K562 (cell line): ENCODE measurements at regions not wholly inside any gene's neighbourhood (a gene's known extent, or its start where the extent isn't known, plus 50 kb on each side); places are given as distances from the start of the nearest gene placed in this dataset.

Source experiments
- ATAC-seq: fragments of 200-7000 bp; cut with Tn5 transposase; 3 replicates; pipeline ENCODE4 v1.9.1; 2020; ENCODE audit warnings: moderate library complexity
- BruUV-seq: library from RNA; stranded (reverse); fragments of 400-500 nt; replicated peaks from 2 replicates; lab custom pipeline; 2021; lab: Mats Ljungman, UMichigan
- CTCF ChIA-PET: fragments of 300-600 bp; formaldehyde crosslinking; extraction: SDS; loops from one replicate; lab custom pipeline; 2021; ENCODE audit warnings: low intra/inter-chr PET ratio; lab: Yijun Ruan, JAX
- POLR2A ChIA-PET: fragments of 300-600, 350-650 bp; sonication (Branson Sonifier 250); formaldehyde crosslinking; extraction: SDS; loops from one replicate; lab custom pipeline; 2021; ENCODE audit warnings: antibody characterized with exemption, inconsistent platforms; lab: Yijun Ruan, JAX
- DNase-seq, 4 experiments: peaks; one replicate each; pipeline versions ENCODE4 v3.0.0 to v3.0.0-alpha.2; 2011 to 2018; ENCODE audit warnings: low spot score in 3 of 4, mixed read lengths in 3 of 4; ENCODE audit errors: extremely low read depth in 1 of 4
- FAIRE-seq: peaks from 2 replicates; lab custom pipeline; 2011; peaks lifted over from hg19 to GRCh38; lab: Jason Lieb, UNC
- H2AFZ ChIP-seq: 2 replicates; pipeline ENCODE4 v1.6.0; 2011; ENCODE audit warnings: low read depth, low read length, control low read depth, inconsistent platforms
- H3K27ac ChIP-seq: fragments of 200-600 bp; 3 replicates; pipeline ENCODE4 v1.8.0; 2011; ENCODE audit warnings: low read depth, mild to moderate bottlenecking, control low read depth, inconsistent platforms, low read length, moderate library complexity, mixed read lengths; ENCODE audit errors: extremely low read depth
- H3K27me3 ChIP-seq, 2 experiments: fragments of 300-600 bp in 1 of 2; 2 replicates in 1 of 2; 3 replicates in 1 of 2; pipeline versions ENCODE4 v1.6.0 to v1.8.0; 2011; ENCODE audit warnings: inconsistent platforms in 2 of 2, low read length in 2 of 2, mild to moderate bottlenecking in 1 of 2, mixed read lengths in 1 of 2, moderate library complexity in 1 of 2; ENCODE audit not compliant: control insufficient read depth in 2 of 2, insufficient read depth in 2 of 2
- H3K36me3 ChIP-seq: fragments of 300-600 bp; 3 replicates; pipeline ENCODE4 v1.8.0; 2011; ENCODE audit warnings: mild to moderate bottlenecking, low read length, inconsistent platforms; ENCODE audit not compliant: control insufficient read depth, insufficient read depth
- H3K4me1 ChIP-seq, 2 experiments: fragments of 200-600 bp in 1 of 2; replicated peaks in 1 of 2; 2 replicates in 1 of 2; 3 replicates in 1 of 2; pipeline versions ENCODE4 v1.5.1 to v1.8.0; 2011; ENCODE audit warnings: inconsistent platforms in 2 of 2, low read length in 2 of 2, mild to moderate bottlenecking in 1 of 2, mixed read lengths in 1 of 2, moderate library complexity in 1 of 2; ENCODE audit not compliant: control insufficient read depth in 2 of 2, insufficient read depth in 2 of 2
- H3K4me2 ChIP-seq: 2 replicates; pipeline ENCODE4 v1.6.1; 2011; ENCODE audit warnings: low read length, control low read depth, inconsistent platforms, mixed read lengths; ENCODE audit not compliant: insufficient read depth
- H3K4me3 ChIP-seq: fragments of 200-600 bp; sonication (generic), shearing (Covaris generic); 2 replicates; pipeline ENCODE4 v1.5.1; 2016; ENCODE audit warnings: control low read depth, inconsistent platforms
- H3K79me2 ChIP-seq: fragments of 200-600 bp; 3 replicates; pipeline ENCODE4 v1.8.0; 2011; ENCODE audit warnings: low read length, inconsistent platforms; ENCODE audit not compliant: control insufficient read depth, insufficient read depth
- H3K9ac ChIP-seq, 2 experiments: 2 replicates each; pipeline versions ENCODE4 v1.6.0 to v1.6.1; 2011; ENCODE audit warnings: low read depth in 2 of 2, low read length in 2 of 2, control low read depth in 1 of 2, inconsistent platforms in 1 of 2, mild to moderate bottlenecking in 1 of 2, mixed read lengths in 1 of 2; ENCODE audit not compliant: insufficient read depth in 1 of 2
- H3K9me1 ChIP-seq: one replicate; pipeline ENCODE4 v1.6.0; 2011; ENCODE audit warnings: inconsistent platforms, mild to moderate bottlenecking, low read length, moderate library complexity; ENCODE audit not compliant: control insufficient read depth, insufficient read depth
- H3K9me3 ChIP-seq: replicated peaks from 2 replicates; pipeline ENCODE4 v1.5.1; 2011; ENCODE audit warnings: low read depth, low read length, inconsistent platforms; ENCODE audit not compliant: control insufficient read depth, insufficient read depth
- H4K20me1 ChIP-seq: replicated peaks from 2 replicates; pipeline ENCODE4 v1.6.1; 2011; ENCODE audit warnings: low read length, inconsistent platforms, mixed read lengths; ENCODE audit not compliant: control insufficient read depth, insufficient read depth
- CREBBP ChIP-seq: IDR thresholded peaks from one replicate; pipeline ENCODE4 v1.6.1; 2012; ENCODE audit warnings: low read depth, mild to moderate bottlenecking, control low read depth, inconsistent platforms, low read length
- HSF4 ChIP-seq: fragments of 250-450 bp; sonication (Bioruptor Pico); IDR thresholded peaks from 2 replicates; pipeline ENCODE4 v2.1.2; 2022; ENCODE audit warnings: mild to moderate bottlenecking, moderate library complexity, borderline replicate concordance
- MEF2D ChIP-seq: conservative IDR thresholded peaks from 2 replicates; pipeline ENCODE4 v1.6.1; 2016; ENCODE audit warnings: low read depth, missing genetic modification characterization, missing compliant biosample characterization
- RBM22 ChIP-seq: fragments of 200-400 bp; formaldehyde crosslinking; IDR thresholded peaks from 2 replicates; pipeline ENCODE4 v1.6.1; 2018; ENCODE audit warnings: low read length, low read depth; ENCODE audit not compliant: poor library complexity, severe bottlenecking
- RFX1 ChIP-seq: fragments of 450-650 bp; IDR thresholded peaks from 2 replicates; pipeline ENCODE4 v1.6.1; 2016; ENCODE audit warnings: mild to moderate bottlenecking, moderate library complexity
- STAT5B ChIP-seq: fragments of 250-450 bp; sonication (Bioruptor Pico); IDR thresholded peaks from 2 replicates; pipeline ENCODE4 v1.8.0; 2021; ENCODE audit warnings: mild to moderate bottlenecking, inconsistent platforms
- WGBS: fragments of 100-300 bp; shearing (Covaris generic); methylation state at CpG from one replicate; pipeline ENCODE4 v1.1.6; 2016; ENCODE audit warnings: low coverage, mixed read lengths; ENCODE audit not compliant: insufficient coverage; ENCODE audit errors: missing lambda C conversion rate; 5-methylcytosine and 5-hydroxymethylcytosine counted together
- in situ Hi-C: fragments of 300-500 bp; cut with MboI; formaldehyde crosslinking; loops from 4 replicates; pipeline ENCODE4 v1.15.0; 2018; ENCODE audit warnings: inconsistent platforms, mixed read lengths
- intact Hi-C: fragments of 100-400 bp; cut with micrococcal nuclease; formaldehyde crosslinking; loops from 2 replicates; pipeline ENCODE4 v1.14.2; 2022

DNA sequence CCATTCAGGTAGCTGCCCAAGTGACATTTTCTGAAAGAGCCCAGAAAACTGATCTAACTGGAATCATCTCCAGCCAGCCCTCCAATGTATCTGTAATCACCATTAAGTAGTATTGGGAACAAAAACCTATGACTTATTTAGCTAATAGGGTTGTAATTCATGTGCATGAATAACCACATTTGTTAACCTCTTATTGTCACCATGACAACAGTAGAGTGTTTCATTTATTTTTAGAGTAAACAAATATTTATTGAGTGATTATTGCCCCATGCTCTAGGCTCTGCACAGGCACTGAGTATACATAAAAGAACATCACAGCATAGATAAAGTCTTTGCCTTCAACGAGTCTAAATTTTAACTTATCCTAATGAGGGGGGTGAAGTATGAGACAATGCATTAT is 265.4 kb upstream of the UBE2E3 start:
- no peaks in the 10 kb centered on the region for H3K36me3 ChIP-seq
- in situ Hi-C loops (no loop called here), intact Hi-C loops (loop anchor here (10.0 kb wide), 1 partner anchor 1070 kb away; no protein-coding TSS in a partner anchor)
- ChIA-PET POLR2A (interaction anchor here (1.1 kb wide), 1 partner anchor 22 kb away, joined by 3 read pairs; no protein-coding TSS in a partner anchor), CTCF (no interaction called here)
- no peak overlapping the region for H2AFZ ChIP-seq
- no peak overlapping the region for H3K9ac ChIP-seq
- H3K4me2 ChIP-seq, result no peak overlapping the region
- no peak overlapping the region for H3K27ac ChIP-seq
- TF ChIP-seq STAT5B (CRISPR knock-in tag), result no peak
- TF ChIP-seq RFX1, result peak; percentile 59
- TF ChIP-seq RBM22, result no peak
- TF ChIP-seq MEF2D (tag), result no peak
- H3K9me3 ChIP-seq, result no peaks in the 10 kb centered on the region
- no peaks in the 10 kb centered on the region; a peak in 1 of 5 replicates for H3K4me1 ChIP-seq
- no TSS peak for BruUV-seq
- H4K20me1 ChIP-seq, result no peaks in the 10 kb centered on the region
- ATAC-seq (no peak), DNase-seq (no peak), FAIRE-seq (no peak)
- no peaks in the 10 kb centered on the region for H3K79me2 ChIP-seq
- H3K4me3 ChIP-seq, result no peak overlapping the region
- 11% methylated on average over 1 of the region's 1 CpG for WGBS
- no peaks in the 10 kb centered on the region for H3K9me1 ChIP-seq
- H3K27me3 ChIP-seq, result no peaks in the 10 kb centered on the region

DNA sequence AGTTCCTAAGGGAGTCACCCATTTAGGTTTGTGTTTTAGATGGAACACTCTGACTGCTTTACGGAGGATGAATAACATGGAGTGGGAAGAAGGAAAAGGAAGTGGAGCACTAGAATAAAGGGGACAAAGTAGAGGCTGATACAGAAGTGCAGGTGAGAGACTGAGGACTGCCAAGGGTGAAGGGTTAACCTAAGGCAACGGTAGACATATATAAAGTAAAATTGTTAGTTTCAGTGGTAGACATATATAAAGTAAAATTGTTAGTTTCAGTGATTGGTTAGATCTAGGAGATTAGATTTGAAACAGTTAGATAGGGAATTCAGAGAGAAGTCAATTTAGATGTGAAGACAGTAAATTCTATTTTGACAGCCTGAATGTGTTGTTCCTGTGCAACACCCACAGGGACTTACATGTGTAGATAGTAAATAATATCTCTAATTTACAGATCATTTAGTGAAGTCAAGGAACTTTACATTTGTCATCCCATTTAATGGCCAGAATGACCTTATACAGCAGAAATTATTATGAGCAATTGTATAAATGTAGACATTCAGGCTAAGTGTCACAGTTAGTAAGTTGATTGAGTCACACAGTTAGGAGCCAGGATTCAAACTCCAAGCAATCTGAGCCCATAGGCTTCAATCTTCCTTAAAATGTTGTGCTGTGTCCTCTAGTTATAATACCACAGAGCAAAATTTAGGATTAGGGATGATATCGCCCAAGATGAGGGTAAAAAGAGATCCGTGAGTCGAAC is 270.8 kb upstream of the UBE2E3 start:
- H3K27ac ChIP-seq, result no peak overlapping the region
- no peaks in the 10 kb centered on the region for H3K27me3 ChIP-seq
- no peak overlapping the region for H2AFZ ChIP-seq
- H3K4me3 ChIP-seq, result no peak overlapping the region
- POLR2A ChIA-PET, result no interaction called here
- WGBS, result 24% methylated on average over 5 of the region's 5 CpGs
- peak; percentile 91 for TF ChIP-seq CREBBP
- no peak for TF ChIP-seq HSF4 (CRISPR knock-in tag)
- no peak overlapping the region for H3K9ac ChIP-seq
- DNase-seq (no peak), FAIRE-seq (no peak), ATAC-seq (no peak)
- no peaks in the 10 kb centered on the region for H4K20me1 ChIP-seq
- no TSS peak for BruUV-seq
- H3K9me3 ChIP-seq, result no peaks in the 10 kb centered on the region
- intact Hi-C loops, result loop anchor here (10.0 kb wide), 1 partner anchor 1075 kb away; no protein-coding TSS in a partner anchor
- peaks cover 0 to 11% of the 10 kb centered on the region in 2 experiments; a peak in 1 of 5 replicates for H3K4me1 ChIP-seq
- no peak overlapping the region for H3K4me2 ChIP-seq
- no peaks in the 10 kb centered on the region for H3K36me3 ChIP-seq
- H3K79me2 ChIP-seq, result peaks cover 4% of the 10 kb centered on the region; the same call in 1 of the 3 replicates
- in situ Hi-C loops, result no loop called here
- H3K9me1 ChIP-seq, result no peaks in the 10 kb centered on the region
- CTCF ChIA-PET, result no interaction called here
